Lung microvascular endothelial cell (primary cell): ENCODE measurements at regions not wholly inside any gene's neighbourhood (a gene's known extent, or its start where the extent isn't known, plus 50 kb on each side); places are given as distances from the start of the nearest gene placed in this dataset.
"Not testable (repeated sequence)": the region's sequence is repeated elsewhere in the genome, so short reads cannot be mapped to it uniquely, and the experiment has no call there.

ENCODE experiments used
- DNase-seq, 2 donors: peaks; one replicate each; pipeline versions ENCODE4 v3.0.0 to v3.0.0-alpha.2; 2010; ENCODE audit warnings: low read depth in 2 of 2

- no peak for DNase-seq
Measured at GRCh38 chrX:147468600-147468999, 443.1 kb upstream of the FMR1 start.

GRCh38 chrX:147476008-147476407 is 435.7 kb upstream of the FMR1 start:
- DNase-seq = no peak

- no peak for DNase-seq
Measured at GRCh38 chrX:147478899-147479298, 432.8 kb upstream of the FMR1 start.

- no peak for DNase-seq
Measured at GRCh38 chrX:147485207-147485606, 426.5 kb upstream of the FMR1 start.

GRCh38 chrX:147494365-147494764 is 417.4 kb upstream of the FMR1 start:
- DNase-seq = no peak

GRCh38 chrX:147498796-147499195 is 412.9 kb upstream of the FMR1 start:
- DNase-seq = no peak

GRCh38 chrX:147522981-147523380 is 388.7 kb upstream of the FMR1 start:
- no peak for DNase-seq

- DNase-seq = no peak
Measured at GRCh38 chrX:147533426-147533825, 378.3 kb upstream of the FMR1 start.

GRCh38 chrX:147537172-147537571 is 374.5 kb upstream of the FMR1 start:
- DNase-seq = no peak

- not testable (repeated sequence) for DNase-seq
Measured at GRCh38 chrX:147548023-147548422, 363.7 kb upstream of the FMR1 start.

GRCh38 chrX:147550217-147550616 is 361.5 kb upstream of the FMR1 start:
- no peak for DNase-seq

- DNase-seq = no peak
Measured at GRCh38 chrX:147559191-147559590, 352.5 kb upstream of the FMR1 start.

- DNase-seq = no peak
Measured at GRCh38 chrX:147565237-147565636, 346.5 kb upstream of the FMR1 start.

- no peak for DNase-seq
Measured at GRCh38 chrX:147570483-147570882, 341.2 kb upstream of the FMR1 start.

- no peak for DNase-seq
Measured at GRCh38 chrX:147573266-147573665, 338.5 kb upstream of the FMR1 start.

- DNase-seq = no peak
Measured at GRCh38 chrX:147602176-147602696, 309.5 kb upstream of the FMR1 start.

- no peak for DNase-seq
Measured at GRCh38 chrX:147626605-147627004, 285.1 kb upstream of the FMR1 start.

GRCh38 chrX:147635186-147635585 is 276.5 kb upstream of the FMR1 start:
- DNase-seq = no peak

GRCh38 chrX:147637190-147637589 is 274.5 kb upstream of the FMR1 start:
- no peak for DNase-seq

GRCh38 chrX:147646949-147647723 is 264.6 kb upstream of the FMR1 start:
- DNase-seq = no peak

- no peak for DNase-seq
Measured at GRCh38 chrX:147675819-147676218, 235.9 kb upstream of the FMR1 start.

- no peak for DNase-seq
Measured at GRCh38 chrX:147679356-147680005, 232.2 kb upstream of the FMR1 start.

- DNase-seq = no peak
Measured at GRCh38 chrX:147680251-147680650, 231.5 kb upstream of the FMR1 start.
